HG02678 (cell line): ENCODE measurements at regions not wholly inside any gene's neighbourhood (a gene's known extent, or its start where the extent isn't known, plus 50 kb on each side); places are given as distances from the start of the nearest gene placed in this dataset.
"Not testable (repeated sequence)": the region's sequence is repeated elsewhere in the genome, so short reads cannot be mapped to it uniquely, and the experiment has no call there.

Experiments
- ATAC-seq: cut with Tn5 transposase; IDR thresholded peaks from one replicate; pipeline ENCODE4 v1.9.1; 2021; ENCODE audit warnings: mild to moderate bottlenecking, moderate library complexity; ENCODE audit not compliant: unreplicated experiment

- no peak for ATAC-seq
Observed at GRCh38 chr6:94254689-94255088, 835.3 kb upstream of the EPHA7 start.

DNA sequence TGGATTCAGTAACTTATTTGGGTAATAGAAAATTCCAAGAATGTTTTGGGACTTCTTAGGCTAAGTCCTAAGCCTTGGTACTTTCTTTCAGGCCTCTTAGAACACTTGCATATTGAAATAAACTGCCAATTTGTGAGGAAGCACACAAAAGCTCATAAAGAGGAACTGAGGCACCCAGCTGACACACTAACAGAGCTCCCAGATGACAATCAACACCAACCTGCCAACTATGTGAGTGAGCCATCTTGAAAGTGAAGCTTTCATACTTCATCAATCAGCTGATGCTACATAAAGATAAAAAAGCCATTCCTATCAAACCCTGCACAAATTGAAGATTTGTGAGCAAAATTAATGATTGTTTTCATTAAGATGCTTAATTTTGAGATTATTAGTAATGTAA is 832.5 kb upstream of the EPHA7 start:
- no peak for ATAC-seq

DNA sequence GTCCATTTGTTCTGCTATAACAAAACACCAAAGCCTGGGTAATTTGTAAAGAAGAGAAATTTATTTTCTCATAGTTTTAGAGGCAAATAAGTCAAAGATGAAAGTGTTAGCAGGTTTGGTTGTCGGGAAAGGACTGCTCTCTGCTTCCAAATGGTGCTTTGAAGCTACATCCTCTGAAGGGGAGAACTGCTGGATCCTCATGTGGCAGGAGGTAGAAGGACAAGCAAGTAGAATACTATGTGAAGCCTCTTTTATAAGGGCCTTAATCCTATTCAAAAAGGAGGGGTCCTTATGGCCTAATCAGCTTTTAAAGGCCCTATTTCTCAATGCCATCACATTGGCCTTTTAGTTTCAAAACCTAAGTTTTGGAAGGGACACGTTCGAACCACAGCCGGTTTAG is 826.0 kb upstream of the EPHA7 start:
- ATAC-seq: no peak

- ATAC-seq: no peak
Observed at GRCh38 chr6:94238868-94239267, 819.5 kb upstream of the EPHA7 start.

- no peak for ATAC-seq
Observed at GRCh38 chr6:94227741-94228140, 808.4 kb upstream of the EPHA7 start.

- ATAC-seq: no peak
Observed at GRCh38 chr6:94217836-94218235, 798.5 kb upstream of the EPHA7 start.

DNA sequence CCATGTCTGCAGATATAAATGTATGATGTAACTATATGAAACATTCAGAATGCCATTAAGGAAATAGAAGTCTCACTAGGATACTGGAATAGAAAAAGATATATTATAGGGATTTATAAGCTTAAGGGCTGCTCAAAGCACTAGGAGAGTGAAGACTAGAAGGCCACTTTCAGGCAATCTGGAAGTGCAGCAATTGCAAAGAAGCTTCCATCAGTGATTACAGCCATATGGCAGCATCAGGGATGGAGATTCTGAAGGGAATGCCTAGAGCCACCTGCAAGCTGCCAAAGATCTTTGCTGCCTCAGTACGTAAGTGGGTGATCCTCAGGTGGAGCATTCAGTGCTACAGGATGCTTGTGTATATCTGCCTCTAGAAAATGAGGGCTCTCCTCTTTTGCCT is 796.2 kb upstream of the EPHA7 start:
- ATAC-seq: no peak

GRCh38 chr6:94213226-94213625 is 793.9 kb upstream of the EPHA7 start:
- ATAC-seq: no peak

- ATAC-seq: no peak
Observed at GRCh38 chr6:94196891-94197290, 777.5 kb upstream of the EPHA7 start.

GRCh38 chr6:94190030-94190429 is 770.7 kb upstream of the EPHA7 start:
- no peak for ATAC-seq

DNA sequence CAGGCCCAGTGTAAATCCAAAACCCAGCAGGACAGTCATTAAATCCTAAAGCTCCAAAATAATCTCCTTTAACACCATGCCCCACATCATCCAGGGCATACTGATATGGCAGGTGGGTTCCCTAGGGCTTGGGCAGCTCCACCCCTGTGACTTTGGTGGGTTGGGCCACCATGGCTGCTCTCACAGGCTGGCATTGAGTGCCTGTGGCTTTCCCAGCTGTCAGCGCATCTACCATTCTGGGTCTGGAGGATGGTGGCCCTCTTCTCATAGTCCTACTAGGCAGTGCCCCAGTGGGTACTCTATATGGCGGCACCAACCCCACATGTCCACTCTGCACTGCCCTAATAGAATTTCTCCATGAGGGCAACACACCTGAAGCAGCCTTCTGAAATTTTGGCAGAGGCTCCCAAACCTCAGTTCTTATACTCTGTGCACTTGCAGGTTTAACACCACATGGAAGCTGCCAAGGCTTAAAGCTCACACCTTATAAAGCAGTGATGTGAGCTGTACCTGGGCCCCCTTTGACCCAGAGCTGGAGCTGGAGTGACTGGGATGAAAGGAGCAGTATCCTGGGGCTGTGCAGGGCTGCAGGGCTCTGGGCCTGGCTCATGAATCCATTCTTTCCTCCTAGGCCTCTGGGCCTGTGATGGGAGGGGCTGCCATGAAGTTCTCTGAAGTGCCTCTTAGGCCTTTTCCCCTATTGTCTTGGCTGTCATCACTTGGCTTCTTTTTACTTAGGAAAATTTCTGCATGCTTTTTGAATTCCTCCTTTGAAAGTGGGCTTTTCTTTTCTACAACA is 765.5 kb upstream of the EPHA7 start:
- no peak for ATAC-seq

- ATAC-seq: no peak
Observed at GRCh38 chr6:94177429-94177828, 758.1 kb upstream of the EPHA7 start.

GRCh38 chr6:94175465-94175864 is 756.1 kb upstream of the EPHA7 start:
- no peak for ATAC-seq

DNA sequence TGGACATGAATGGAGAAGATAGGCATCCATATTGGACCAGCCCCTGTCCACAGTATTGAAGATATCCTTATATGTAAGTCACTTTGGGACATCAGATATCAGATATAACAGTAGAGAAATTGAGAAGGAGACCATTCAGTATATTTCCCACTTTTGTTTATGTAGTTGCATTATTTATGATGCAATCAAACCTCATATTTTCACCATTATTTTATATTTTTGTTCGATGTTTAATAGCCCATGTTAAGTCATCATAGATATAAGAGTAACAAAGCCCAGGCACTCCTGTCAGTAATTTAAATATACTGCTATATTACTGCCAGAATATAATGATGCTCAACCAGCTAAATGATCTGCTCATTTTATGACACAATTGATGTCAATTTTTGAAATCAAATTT is 744.5 kb upstream of the EPHA7 start:
- ATAC-seq: no peak

DNA sequence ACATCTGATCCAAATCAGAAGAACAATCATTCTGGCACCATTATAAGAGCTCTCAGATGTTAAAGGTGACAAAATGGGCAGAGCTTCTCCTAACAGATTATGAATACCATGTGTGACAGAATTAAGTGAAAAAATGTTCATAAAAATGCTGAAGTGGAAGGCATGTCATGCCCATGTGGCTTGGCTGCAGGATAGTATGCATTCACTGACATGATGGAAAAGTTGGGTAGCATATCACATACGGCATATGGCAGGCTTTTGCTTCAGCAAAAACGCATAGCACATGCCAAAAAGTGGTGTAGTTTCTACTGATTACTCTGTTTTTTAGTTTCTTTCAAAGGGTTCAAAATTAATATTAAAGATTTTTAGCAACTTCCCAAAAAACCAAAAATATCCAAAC is 731.5 kb upstream of the EPHA7 start:
- no peak for ATAC-seq

DNA sequence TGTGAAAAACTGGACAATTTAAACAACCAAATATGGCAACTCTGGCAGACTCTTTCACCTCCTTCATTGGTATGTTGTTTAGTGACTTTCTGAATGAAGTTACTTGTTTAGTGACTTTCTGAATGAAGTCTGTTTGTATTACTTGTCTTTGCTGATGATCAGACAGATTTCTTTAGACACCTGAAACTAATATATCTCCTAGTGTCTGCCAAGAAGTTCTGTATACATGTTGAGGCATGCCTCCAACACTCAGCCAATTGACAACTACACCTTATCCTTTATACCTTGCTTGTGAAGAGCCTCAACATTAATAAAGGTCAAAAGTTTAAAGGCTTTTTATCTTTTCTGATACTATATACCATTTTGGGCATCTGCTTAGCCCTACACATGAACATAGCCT is 725.4 kb upstream of the EPHA7 start:
- no peak for ATAC-seq

- not testable (repeated sequence) for ATAC-seq
Observed at GRCh38 chr6:94137178-94137577, 717.8 kb upstream of the EPHA7 start.

- ATAC-seq: no peak
Observed at GRCh38 chr6:94133106-94133505, 713.7 kb upstream of the EPHA7 start.

DNA sequence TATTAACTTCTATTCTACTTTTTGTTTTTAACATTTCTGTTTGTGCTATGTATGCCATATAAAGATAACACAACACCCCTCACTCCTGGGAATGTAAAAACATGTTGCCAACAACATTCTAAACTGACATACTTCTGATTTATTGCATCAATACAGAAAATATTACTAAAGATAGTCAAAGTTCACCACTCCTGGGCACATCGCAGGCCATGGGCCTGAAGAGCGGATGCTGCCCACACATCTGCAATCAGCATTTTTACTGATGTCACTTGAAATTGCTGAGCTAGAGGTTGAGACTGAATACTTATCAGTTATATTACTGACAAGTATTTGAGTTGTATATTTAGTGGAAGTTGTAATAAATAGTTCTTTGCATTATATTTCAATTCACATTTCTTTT is 711.9 kb upstream of the EPHA7 start:
- no peak for ATAC-seq

DNA sequence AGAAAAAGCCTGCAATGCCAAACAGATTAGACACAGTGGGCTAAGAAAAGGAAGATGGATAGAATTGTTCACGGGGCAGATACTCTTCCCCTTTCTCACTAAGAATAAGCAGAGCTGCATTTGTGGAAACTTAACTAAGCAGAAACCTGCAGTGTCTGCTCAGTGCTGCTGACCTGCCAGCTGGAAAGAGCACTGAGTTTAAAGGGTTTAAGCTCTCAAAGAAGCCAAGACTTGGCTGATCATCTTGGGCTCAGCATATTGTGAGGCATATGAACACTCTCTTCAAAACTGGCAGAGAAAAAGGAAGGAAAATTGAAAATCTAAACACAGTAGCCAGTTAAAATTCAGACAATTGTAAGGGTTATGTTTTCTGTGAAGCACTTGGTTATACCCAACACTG is 711.1 kb upstream of the EPHA7 start:
- no peak for ATAC-seq

DNA sequence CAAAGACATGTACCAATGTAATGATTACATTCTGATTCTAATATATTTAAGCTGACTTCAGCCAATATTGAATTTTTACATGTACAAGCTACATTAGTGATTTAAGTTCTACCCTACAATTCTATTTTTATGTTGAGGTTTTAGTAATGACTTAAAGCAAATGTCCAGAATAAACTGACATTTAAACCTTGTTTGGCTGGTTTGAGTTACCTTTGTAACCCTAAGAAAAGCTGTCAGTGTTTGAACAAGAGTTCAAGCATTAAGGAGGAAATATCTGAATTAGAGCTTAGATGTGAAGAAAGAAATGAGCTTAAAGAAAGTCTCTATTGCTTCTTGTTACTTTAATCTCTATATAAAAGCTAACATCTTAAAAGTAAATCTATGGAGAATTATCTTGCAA is 710.6 kb upstream of the EPHA7 start:
- no peak for ATAC-seq

GRCh38 chr6:94127716-94128115 is 708.4 kb upstream of the EPHA7 start:
- no peak for ATAC-seq

GRCh38 chr6:94124333-94124732 is 705.0 kb upstream of the EPHA7 start:
- no peak for ATAC-seq
